ENCODE measurements at regions not wholly inside any gene's neighbourhood (a gene's known extent, or its start where the extent isn't known, plus 50 kb on each side); places are given as distances from the start of the nearest gene placed in this dataset.
"Not testable (repeated sequence)": the region's sequence is repeated elsewhere in the genome, so short reads cannot be mapped to it uniquely, and the experiment has no call there.

- FAIRE-seq = no peak
- dilution Hi-C loops (cut with MboI; ENCODE audit: extremely low pct_ligation_motif_present, low sequenced_read_pairs) = no loop called here
These were observed 361.4 kb upstream of the POU5F2 start for GRCh38 chr5:94102849-94103248.

GRCh38 chr5:94097384-94097783, 356.0 kb upstream of the POU5F2 start:
- H4K20me1 ChIP-seq (replicated peaks; ENCODE audit: control insufficient read depth, extremely low read depth, insufficient read depth, low read length); H3K9me1 ChIP-seq (replicated peaks; ENCODE audit: control insufficient read depth, extremely low read depth, insufficient read depth, low read length); FAIRE-seq; CTCF ChIA-PET; H3K4me2 ChIP-seq (ENCODE audit: insufficient read depth, low read length); H3K4me3 ChIP-seq (replicated peaks in 1 of 3; ENCODE audit: insufficient read depth in 1 of 3, low read depth in 1 of 3, low read length in 3 of 3); DNase-seq (ENCODE audit: low read depth, low spot score); dilution Hi-C loops (cut with MboI; ENCODE audit: extremely low pct_ligation_motif_present, low sequenced_read_pairs); H2AFZ ChIP-seq (ENCODE audit: low read depth, low read length); H3K27me3 ChIP-seq (ENCODE audit: control insufficient read depth in 2 of 2, insufficient read depth in 2 of 2, low read length in 2 of 2); POLR2A ChIA-PET; H3K9me3 ChIP-seq (replicated peaks; ENCODE audit: control insufficient read depth, insufficient read depth, low read length); intact Hi-C loops (cut with micrococcal nuclease); H3K9ac ChIP-seq (replicated peaks; ENCODE audit: extremely low read depth, insufficient read depth, low read length); H3K4me1 ChIP-seq (ENCODE audit: control insufficient read depth, extremely low read depth, insufficient read depth, low read length); H3K36me3 ChIP-seq (ENCODE audit: control insufficient read depth in 2 of 2, extremely low read depth in 1 of 2, insufficient read depth in 2 of 2, low read length in 2 of 2); H3K27ac ChIP-seq (ENCODE audit: insufficient read depth, low read depth, low read length); BruUV-seq (replicated peaks): not testable (repeated sequence)
- H3K79me2 ChIP-seq (ENCODE audit: control insufficient read depth, insufficient read depth, low read length) = peaks cover 35% of the 10 kb centered on the region

More at GRCh38 chr5:94102849-94103248, 361.4 kb upstream of the POU5F2 start:
- Histone ChIP-seq H3K4me2 (ENCODE audit: insufficient read depth, low read length) (no peak overlapping the region), H3K4me3 (replicated peaks in 1 of 3; ENCODE audit: insufficient read depth in 1 of 3, low read depth in 1 of 3, low read length in 3 of 3) (no peak overlapping the region), H3K27ac (ENCODE audit: insufficient read depth, low read depth, low read length) (no peak overlapping the region), H3K9ac (replicated peaks; ENCODE audit: extremely low read depth, insufficient read depth, low read length) (no peak overlapping the region), H3K9me3 (replicated peaks; ENCODE audit: control insufficient read depth, insufficient read depth, low read length) (no peaks in the 10 kb centered on the region), H3K4me1 (ENCODE audit: control insufficient read depth, extremely low read depth, insufficient read depth, low read length) (no peaks in the 10 kb centered on the region), H3K79me2 (ENCODE audit: control insufficient read depth, insufficient read depth, low read length) (peaks cover 37% of the 10 kb centered on the region), H2AFZ (ENCODE audit: low read depth, low read length) (no peak overlapping the region), H3K9me1 (replicated peaks; ENCODE audit: control insufficient read depth, extremely low read depth, insufficient read depth, low read length) (no peaks in the 10 kb centered on the region), H4K20me1 (replicated peaks; ENCODE audit: control insufficient read depth, extremely low read depth, insufficient read depth, low read length) (no peaks in the 10 kb centered on the region), H3K36me3 (ENCODE audit: control insufficient read depth in 2 of 2, extremely low read depth in 1 of 2, insufficient read depth in 2 of 2, low read length in 2 of 2) (no peaks in the 10 kb centered on the region), H3K27me3 (ENCODE audit: control insufficient read depth in 2 of 2, insufficient read depth in 2 of 2, low read length in 2 of 2) (no peaks in the 10 kb centered on the region)
- ChIA-PET POLR2A (no interaction called here), CTCF (no interaction called here)
- intact Hi-C loops (cut with micrococcal nuclease) = no loop called here
- TF ChIP-seq, protein P1, sequence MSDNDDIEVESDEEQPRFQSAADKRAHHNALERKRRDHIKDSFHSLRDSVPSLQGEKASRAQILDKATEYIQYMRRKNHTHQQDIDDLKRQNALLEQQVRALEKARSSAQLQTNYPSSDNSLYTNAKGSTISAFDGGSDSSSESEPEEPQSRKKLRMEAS (IDR thresholded peaks at IDR 0.05; ENCODE audit: insufficient read depth, insufficient read length) = no peak
- TF ChIP-seq FOS (IDR thresholded peaks at IDR 0.05; ENCODE audit: borderline replicate concordance, insufficient read depth, low read length) (no peak), GATA2 (IDR thresholded peaks at IDR 0.05; ENCODE audit: insufficient read depth, insufficient read length, low read depth, low read length) (no peak), MYC (IDR thresholded peaks at IDR 0.05; ENCODE audit: low read depth, low read length) (no peak), POLR2A (IDR thresholded peaks at IDR 0.05; ENCODE audit: low read depth, low read length) (no peak), JUN (IDR thresholded peaks at IDR 0.05; ENCODE audit: borderline replicate concordance, insufficient read depth, insufficient read length, low read depth) (no peak), EZH2 (IDR thresholded peaks at IDR 0.05; ENCODE audit: borderline replicate concordance, low read depth, low read length, severe bottlenecking) (no peak), CTCF (IDR thresholded peaks at IDR 0.05; ENCODE audit: extremely low read depth in 1 of 2, insufficient read depth in 1 of 2, low read depth in 1 of 2, low read length in 2 of 2) (no peak), POLR2AphosphoS5 (IDR thresholded peaks at IDR 0.05; ENCODE audit: insufficient read depth, low read depth, low read length) (no peak)
- DNase-seq (ENCODE audit: low read depth, low spot score) = no peak
- BruUV-seq (replicated peaks) = no TSS peak

Measured in endothelial cell of umbilical vein (primary cell).